HG03378 (cell line): ENCODE measurements at regions not wholly inside any gene's neighbourhood (a gene's known extent, or its start where the extent isn't known, plus 50 kb on each side); places are given as distances from the start of the nearest gene placed in this dataset.

Experiments
- ATAC-seq: cut with Tn5 transposase; IDR thresholded peaks from one replicate; pipeline ENCODE4 v1.9.1; 2021; ENCODE audit warnings: mild to moderate bottlenecking, moderate library complexity; ENCODE audit not compliant: unreplicated experiment

- ATAC-seq: no peak
Measured at GRCh38 chr7:22962775-22963350, 51.1 kb downstream of the HYCC1 start.

GRCh38 chr7:22958742-22959141, 55.2 kb downstream of the HYCC1 start:
- no peak for ATAC-seq

GRCh38 chr7:22954251-22954650, 59.7 kb downstream of the HYCC1 start:
- ATAC-seq: no peak

GRCh38 chr7:22952306-22953015, 61.5 kb downstream of the HYCC1 start:
- ATAC-seq: no peak

- ATAC-seq: no peak
Measured at GRCh38 chr7:22949944-22950343, 64.0 kb downstream of the HYCC1 start.

GRCh38 chr7:22949221-22949620, 64.7 kb downstream of the HYCC1 start:
- ATAC-seq: no peak

- no peak for ATAC-seq
Measured at GRCh38 chr7:22948770-22949169, 65.2 kb downstream of the HYCC1 start.

- no peak for ATAC-seq
Measured at GRCh38 chr7:22945584-22945983, 68.3 kb downstream of the HYCC1 start.

- no peak for ATAC-seq
Measured at GRCh38 chr7:22944510-22944909, 69.4 kb downstream of the HYCC1 start.

GRCh38 chr7:22944022-22944421, 69.9 kb downstream of the HYCC1 start:
- ATAC-seq: no peak

GRCh38 chr7:22942191-22942590, 71.7 kb downstream of the HYCC1 start:
- ATAC-seq: no peak

- no peak for ATAC-seq
Measured at GRCh38 chr7:22939842-22940241, 74.1 kb downstream of the HYCC1 start.

GRCh38 chr7:22937946-22938345, 76.0 kb downstream of the HYCC1 start:
- no peak for ATAC-seq

GRCh38 chr7:22936246-22936645, 77.7 kb downstream of the HYCC1 start:
- no peak for ATAC-seq

- no peak for ATAC-seq
Measured at GRCh38 chr7:22935269-22935668, 78.7 kb downstream of the HYCC1 start.

GRCh38 chr7:22934473-22935065, 79.4 kb downstream of the HYCC1 start:
- ATAC-seq: no peak

- no peak for ATAC-seq
Measured at GRCh38 chr7:22934023-22934422, 79.9 kb downstream of the HYCC1 start.

GRCh38 chr7:22932896-22933295, 81.0 kb downstream of the HYCC1 start:
- no peak for ATAC-seq

GRCh38 chr7:22931011-22931410, 82.9 kb downstream of the HYCC1 start:
- no peak for ATAC-seq

GRCh38 chr7:22922307-22922706, 91.6 kb downstream of the HYCC1 start:
- ATAC-seq: no peak

GRCh38 chr7:22921386-22922086, 92.4 kb downstream of the HYCC1 start:
- no peak for ATAC-seq

- ATAC-seq: no peak
Measured at GRCh38 chr7:22920672-22921071, 93.3 kb downstream of the HYCC1 start.
